AG04450 (cell line): ENCODE measurements at regions not wholly inside any gene's neighbourhood (a gene's known extent, or its start where the extent isn't known, plus 50 kb on each side); places are given as distances from the start of the nearest gene placed in this dataset.
"Not testable (repeated sequence)": the region's sequence is repeated elsewhere in the genome, so short reads cannot be mapped to it uniquely, and the experiment has no call there.

Source experiments
- CTCF ChIA-PET: fragments of 300-600, 350-600 bp; formaldehyde crosslinking; extraction: SDS; loops from one replicate; lab custom pipeline; 2022; ENCODE audit warnings: antibody characterized with exemption, inconsistent platforms; lab: Charles Lee
- POLR2A ChIA-PET: fragments of 350-600 bp; formaldehyde crosslinking; extraction: SDS; loops from one replicate; lab custom pipeline; 2021; ENCODE audit warnings: antibody characterized with exemption, inconsistent platforms; lab: Yijun Ruan, JAX
- DNase-seq: peaks from one replicate; pipeline ENCODE4 v3.0.0-alpha.2; 2011; ENCODE audit warnings: low read depth, low spot score
- H3K27ac ChIP-seq: one replicate; pipeline ENCODE4 v1.5.1; 2012; ENCODE audit warnings: low read depth, low read length, control low read depth
- H3K27me3 ChIP-seq: one replicate; pipeline ENCODE4 v1.6.0; 2012; ENCODE audit warnings: low read length; ENCODE audit not compliant: control insufficient read depth, insufficient read depth
- H3K4me3 ChIP-seq: 2 replicates; pipeline ENCODE4 v1.5.1; 2011; ENCODE audit warnings: mild to moderate bottlenecking, low read depth, low read length, control low read depth
- H3K9me3 ChIP-seq: 2 replicates; pipeline ENCODE4 v1.5.1; 2012; ENCODE audit warnings: low read length; ENCODE audit not compliant: control insufficient read depth, insufficient read depth
- CTCF ChIP-seq: IDR thresholded peaks from 2 replicates; pipeline ENCODE4 v1.5.1; 2011; ENCODE audit warnings: low read depth, low read length, control low read depth, inconsistent platforms

- Histone ChIP-seq H3K27ac (no peak overlapping the region), H3K4me3 (no peak overlapping the region), H3K27me3 (no peaks in the 10 kb centered on the region), H3K9me3 (no peaks in the 10 kb centered on the region)
- POLR2A ChIA-PET, result interaction anchor here (0.8 kb wide), 1 partner anchor 8 kb away, joined by 5 read pairs; no protein-coding TSS in a partner anchor
- no peak for TF ChIP-seq CTCF
- DNase-seq, result no peak
- CTCF ChIA-PET, result no interaction called here
Observed at GRCh38 chr3:94405258-94406035, 342.6 kb downstream of the NSUN3 start.

GRCh38 chr3:94406595-94406994 lies 343.7 kb downstream of the NSUN3 start:
- CTCF ChIA-PET, result interaction anchor here (0.6 kb wide), 1 partner anchor 73 kb away, joined by 9 read pairs; no protein-coding TSS in a partner anchor
- no peak for TF ChIP-seq CTCF
- no peak for DNase-seq
- Histone ChIP-seq H3K27me3 (no peaks in the 10 kb centered on the region), H3K4me3 (no peak overlapping the region), H3K9me3 (no peaks in the 10 kb centered on the region), H3K27ac (no peak overlapping the region)
- POLR2A ChIA-PET, result no interaction called here

DNA sequence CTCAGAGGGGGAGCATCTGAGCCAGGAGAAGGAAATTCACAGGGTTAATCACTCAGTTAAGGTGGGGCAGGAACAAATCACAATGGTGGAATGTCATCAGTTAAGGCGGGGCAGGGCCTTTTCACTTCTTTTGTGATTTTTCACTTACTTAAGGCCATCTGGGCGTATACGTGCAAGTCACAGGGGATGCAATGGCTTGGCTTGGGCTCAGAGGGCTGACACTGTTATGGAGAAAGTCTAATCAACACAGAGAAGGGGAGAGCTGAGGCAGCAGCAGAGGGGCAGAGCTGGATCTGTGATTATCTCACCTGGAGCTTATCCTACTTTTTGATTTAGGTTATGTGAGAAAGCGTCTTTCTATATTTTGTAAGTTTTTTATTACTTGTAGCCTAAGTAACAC lies 350.1 kb downstream of the NSUN3 start:
- CTCF ChIA-PET, H3K27ac ChIP-seq: not testable (repeated sequence)

DNA sequence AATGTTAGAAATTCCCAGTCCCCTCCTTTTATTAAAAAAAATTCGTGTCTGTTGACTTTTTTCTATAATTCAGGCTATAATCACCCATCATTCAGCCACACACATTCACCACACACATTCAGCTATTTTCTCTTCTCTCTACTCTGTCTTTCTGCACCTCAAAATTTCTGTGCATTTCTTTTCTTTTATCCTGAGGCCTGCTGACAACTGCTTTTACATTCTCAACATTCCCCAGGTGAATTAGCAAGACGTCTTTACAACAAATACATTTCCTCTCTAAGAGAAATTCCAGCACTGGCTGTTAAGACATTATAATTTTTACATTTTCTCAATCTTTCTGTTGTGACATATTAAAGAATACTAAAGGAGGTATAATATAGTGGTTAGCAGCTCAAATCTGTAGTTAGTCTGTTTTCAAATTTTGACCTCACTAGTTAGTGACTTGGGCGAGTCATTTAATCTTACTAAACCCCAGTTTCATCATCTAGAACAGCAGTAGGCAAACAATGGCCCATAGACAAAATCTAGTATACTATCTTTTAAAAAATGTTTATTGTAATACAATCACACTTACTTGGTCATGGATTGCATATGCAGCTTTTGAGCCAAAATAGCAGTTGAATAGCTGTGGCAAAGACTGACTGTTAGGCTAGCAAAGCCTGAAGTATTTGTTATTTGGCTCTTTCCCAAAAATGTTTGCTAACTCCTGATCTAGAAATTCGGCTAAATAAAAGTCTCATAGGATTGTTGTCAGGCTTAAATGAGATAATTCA lies 350.7 kb downstream of the NSUN3 start:
- H3K9me3 ChIP-seq, result peaks cover 3% of the 10 kb centered on the region; the same call in 1 of the 2 replicates
- no peaks in the 10 kb centered on the region for H3K27me3 ChIP-seq
- H3K27ac ChIP-seq, result no peak overlapping the region
- CTCF ChIA-PET, result no interaction called here
- H3K4me3 ChIP-seq, result no peak overlapping the region
- peak; percentile 69 for DNase-seq
- no peak for TF ChIP-seq CTCF
- POLR2A ChIA-PET, result interaction anchor here (0.8 to 1.2 kb wide), 3 partner anchors 8 to 19 kb away, joined by 3 to 5 read pairs (median 4); no protein-coding TSS in a partner anchor

More for the DNA sequence above, 350.1 kb downstream of the NSUN3 start:
- H3K9me3 ChIP-seq, DNase-seq, H3K27me3 ChIP-seq, H3K4me3 ChIP-seq: not testable (repeated sequence)
- POLR2A ChIA-PET, result interaction anchor here (1.2 kb wide), 1 partner anchor 8 kb away, joined by 5 read pairs; no protein-coding TSS in a partner anchor

- CTCF ChIA-PET, result interaction anchor here (1.3 kb wide), 1 partner anchor 107 kb away, joined by 3 read pairs; no protein-coding TSS in a partner anchor
Observed at GRCh38 chr3:94414418-94414817, 351.6 kb downstream of the NSUN3 start.

More at GRCh38 chr3:94414418-94414817, 351.6 kb downstream of the NSUN3 start:
- Histone ChIP-seq H3K27ac (no peak overlapping the region), H3K9me3 (peaks cover 3% of the 10 kb centered on the region; the same call in 1 of the 2 replicates), H3K4me3 (no peak overlapping the region), H3K27me3 (no peaks in the 10 kb centered on the region)
- DNase-seq, result no peak
- POLR2A ChIA-PET, result interaction anchor here (0.8 to 1.2 kb wide), 3 partner anchors 9 to 18 kb away, joined by 3 to 5 read pairs (median 4); no protein-coding TSS in a partner anchor
- TF ChIP-seq CTCF, result no peak
